ENCODE measurements at regions not wholly inside any gene's neighbourhood (a gene's known extent, or its start where the extent isn't known, plus 50 kb on each side); places are given as distances from the start of the nearest gene placed in this dataset.
"Not testable (repeated sequence)": the region's sequence is repeated elsewhere in the genome, so short reads cannot be mapped to it uniquely, and the experiment has no call there.

- FAIRE-seq (no peak), DNase-seq (ENCODE audit: insufficient read length) (no peak)
- TF ChIP-seq TAF1 (IDR thresholded peaks at IDR 0.05; ENCODE audit: borderline replicate concordance, low read depth, low read length) (no peak), POLR2AphosphoS5 (IDR thresholded peaks at IDR 0.05; ENCODE audit: low read depth, low read length) (no peak), POLR2A (IDR thresholded peaks at IDR 0.05; ENCODE audit: low read depth, low read length) (no peak)
These were observed 163.3 kb downstream of the OR4M2 start for GRCh38 chr15:22243440-22244130.

DNA sequence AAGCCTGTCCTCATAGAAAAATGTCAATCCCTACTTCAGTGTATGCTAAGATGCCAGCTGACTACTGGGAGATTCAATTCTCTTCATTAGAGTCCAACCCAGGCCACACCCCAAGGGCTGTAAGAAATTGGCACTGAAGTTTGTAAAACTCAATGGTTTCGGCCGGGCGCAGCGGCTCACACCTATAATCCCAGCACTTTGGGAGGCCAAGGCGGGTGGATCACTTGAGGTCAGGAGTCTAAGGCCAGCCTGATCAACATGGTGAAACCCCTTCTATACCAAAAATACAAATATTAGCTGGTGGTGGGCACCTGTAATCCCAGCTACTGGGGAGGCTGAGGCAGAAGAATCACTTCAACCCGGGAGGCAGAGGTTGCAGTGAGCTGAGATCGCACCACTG, 169.2 kb downstream of the OR4M2 start:
- DNase-seq (ENCODE audit: insufficient read length); FAIRE-seq: not testable (repeated sequence)

DNA sequence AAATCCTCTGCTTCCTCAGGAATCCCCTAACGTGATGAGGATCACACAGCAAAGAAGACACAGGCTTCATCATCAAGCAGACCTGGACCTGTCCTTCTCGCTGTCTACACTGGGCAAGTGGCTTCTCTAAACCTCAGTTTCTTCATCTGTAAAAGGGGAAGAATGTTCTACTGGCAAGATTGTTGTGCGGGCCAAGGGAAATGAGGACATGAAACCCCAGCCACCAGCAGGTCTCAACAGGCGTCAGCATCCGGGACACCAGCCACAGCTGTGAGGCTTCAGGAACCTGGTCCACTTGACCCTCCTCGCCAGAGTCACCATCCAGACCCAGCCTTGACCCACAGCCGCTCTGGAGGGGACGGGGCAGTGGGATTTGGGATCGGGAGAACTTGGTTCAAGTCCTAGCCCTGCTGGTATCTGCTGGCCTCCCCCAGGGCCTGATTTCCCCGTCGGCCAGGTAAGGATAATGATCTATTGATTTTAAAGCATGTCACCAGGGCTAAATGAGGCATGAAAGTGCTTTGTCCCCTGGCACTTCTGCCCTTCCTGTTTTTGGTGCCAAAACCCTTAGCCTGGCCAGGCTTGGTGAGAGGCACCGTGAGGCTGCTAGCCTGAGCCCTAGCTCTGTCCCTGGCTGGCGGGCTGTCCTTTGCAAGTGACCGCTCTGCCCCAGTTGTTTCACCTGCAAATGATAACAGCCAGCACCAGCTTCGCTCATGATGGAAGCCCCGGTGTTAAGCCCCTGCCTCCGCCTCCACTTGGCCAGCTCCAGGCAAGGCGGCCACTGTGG, 170.4 kb downstream of the OR4M2 start:
- not testable (repeated sequence) for DNase-seq (ENCODE audit: insufficient read length); FAIRE-seq

DNA sequence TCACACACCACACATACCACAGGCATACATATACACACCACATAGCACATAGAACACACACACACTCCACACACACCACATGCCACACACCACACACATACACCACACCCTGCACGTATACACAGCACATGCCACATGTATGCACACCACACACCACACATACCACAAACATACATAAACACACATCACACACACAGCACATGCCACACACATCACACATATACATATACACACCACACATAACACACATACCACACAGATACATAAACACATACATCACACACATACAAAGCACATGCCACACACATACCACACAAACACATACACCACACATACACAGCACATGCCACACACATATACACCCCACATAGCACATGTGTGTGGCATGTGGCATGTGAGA, 171.1 kb downstream of the OR4M2 start:
- TF ChIP-seq POLR2AphosphoS5 (IDR thresholded peaks at IDR 0.05; ENCODE audit: low read depth, low read length), result no peak
- TF ChIP-seq POLR2A (IDR thresholded peaks at IDR 0.05; ENCODE audit: low read depth, low read length), result no peak
- no peak for TF ChIP-seq TAF1 (IDR thresholded peaks at IDR 0.05; ENCODE audit: borderline replicate concordance, low read depth, low read length)
- no peak for DNase-seq (ENCODE audit: insufficient read length)
- FAIRE-seq, result no peak

DNA sequence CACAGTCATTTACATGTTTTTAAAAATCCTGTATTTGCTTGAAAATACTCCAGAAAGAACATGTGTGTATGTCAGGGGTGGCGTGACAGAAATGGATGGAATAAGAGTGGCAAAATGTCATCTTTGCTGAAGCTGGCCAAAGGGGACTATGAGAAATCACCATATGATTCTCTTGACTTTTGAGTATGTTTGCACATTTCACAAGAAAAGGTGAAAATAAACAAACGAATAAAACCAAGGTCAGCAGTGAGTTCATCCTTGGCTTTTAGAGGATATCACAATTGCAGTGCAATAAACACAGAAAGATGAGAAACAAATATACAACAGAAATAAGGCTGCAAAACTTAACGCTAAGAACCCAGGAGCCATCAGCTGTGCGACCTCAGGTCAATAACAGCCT, 171.7 kb downstream of the OR4M2 start:
- not testable (repeated sequence) for DNase-seq (ENCODE audit: insufficient read length); FAIRE-seq

GRCh38 chr15:22252521-22252920, 172.2 kb downstream of the OR4M2 start:
- FAIRE-seq; DNase-seq (ENCODE audit: insufficient read length): not testable (repeated sequence)

- not testable (repeated sequence) for FAIRE-seq; DNase-seq (ENCODE audit: insufficient read length)
These were observed 172.8 kb downstream of the OR4M2 start for GRCh38 chr15:22253002-22253675.

DNA sequence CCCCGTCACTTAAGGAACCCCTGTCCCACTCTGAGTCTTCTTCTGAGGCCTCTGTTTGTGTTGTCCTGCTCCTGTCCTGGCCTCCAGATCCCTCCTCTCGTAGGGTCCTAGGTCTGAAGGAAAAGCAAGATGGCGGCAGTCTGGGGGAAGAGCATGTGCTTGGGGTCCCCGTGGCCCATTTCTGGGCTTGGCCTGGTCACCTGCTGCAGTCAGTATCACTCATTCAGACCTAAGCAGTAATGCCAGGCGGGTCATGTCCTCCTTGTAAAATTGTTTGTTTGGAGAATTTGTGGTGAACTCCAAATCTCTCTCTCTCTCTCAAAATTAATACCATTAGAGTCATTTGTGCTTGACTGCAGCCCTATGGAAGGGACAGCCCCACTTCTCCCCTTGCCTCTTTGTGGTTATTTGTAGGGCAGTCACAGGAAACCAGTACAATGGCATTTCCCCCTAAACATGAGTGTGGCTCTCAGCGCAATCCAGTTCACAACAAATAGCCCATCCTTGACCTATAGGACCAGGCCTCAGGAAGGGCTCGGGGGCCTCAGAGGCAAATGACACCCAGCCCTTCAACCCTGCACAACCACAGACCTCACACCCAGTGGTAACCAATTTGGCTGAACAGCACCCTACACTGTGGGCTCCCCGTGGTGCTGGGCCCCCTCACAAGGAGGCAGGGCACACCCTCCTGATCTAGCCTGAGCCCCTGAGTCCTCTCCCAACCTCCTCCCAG, 173.5 kb downstream of the OR4M2 start:
- TF ChIP-seq POLR2A (IDR thresholded peaks at IDR 0.05; ENCODE audit: low read depth, low read length) (no peak), POLR2AphosphoS5 (IDR thresholded peaks at IDR 0.05; ENCODE audit: low read depth, low read length) (no peak), TAF1 (IDR thresholded peaks at IDR 0.05; ENCODE audit: borderline replicate concordance, low read depth, low read length) (no peak)
- FAIRE-seq (peak; percentile 14), DNase-seq (ENCODE audit: insufficient read length) (no peak)

- DNase-seq (ENCODE audit: insufficient read length), result not testable (repeated sequence)
- peak; percentile 14 for FAIRE-seq
These were observed 174.2 kb downstream of the OR4M2 start for GRCh38 chr15:22254409-22255045.

- FAIRE-seq; DNase-seq (ENCODE audit: insufficient read length): not testable (repeated sequence)
These were observed 175.3 kb downstream of the OR4M2 start for GRCh38 chr15:22255606-22256005.

GRCh38 chr15:22256389-22257046, 176.2 kb downstream of the OR4M2 start:
- not testable (repeated sequence) for FAIRE-seq; DNase-seq (ENCODE audit: insufficient read length)

All from GM12892 (cell line).